GM19239 (cell line): ENCODE measurements at regions not wholly inside any gene's neighbourhood (a gene's known extent, or its start where the extent isn't known, plus 50 kb on each side); places are given as distances from the start of the nearest gene placed in this dataset.
"Not testable (repeated sequence)": the region's sequence is repeated elsewhere in the genome, so short reads cannot be mapped to it uniquely, and the experiment has no call there.

Experiments
- DNase-seq: peaks from one replicate; pipeline ENCODE4 v3.0.0; 2011; ENCODE audit warnings: low spot score; ENCODE audit not compliant: insufficient read length
- FAIRE-seq: peaks from 2 replicates; lab custom pipeline; 2011; peaks lifted over from hg19 to GRCh38; lab: Jason Lieb, UNC

GRCh38 chr12:90245391-90245790 is 536.8 kb upstream of the ATP2B1 start:
- FAIRE-seq: no peak
- DNase-seq: no peak

- FAIRE-seq (no peak), DNase-seq (no peak)
Observed at GRCh38 chr12:90244232-90244631, 535.6 kb upstream of the ATP2B1 start.

GRCh38 chr12:90243211-90243610 is 534.6 kb upstream of the ATP2B1 start:
- DNase-seq (no peak), FAIRE-seq (no peak)

- DNase-seq: no peak
- FAIRE-seq: no peak
Observed at GRCh38 chr12:90239732-90240260, 531.2 kb upstream of the ATP2B1 start.

GRCh38 chr12:90238663-90239271 is 530.1 kb upstream of the ATP2B1 start:
- DNase-seq: no peak
- no peak for FAIRE-seq

GRCh38 chr12:90237841-90238240 is 529.2 kb upstream of the ATP2B1 start:
- FAIRE-seq: no peak
- DNase-seq: no peak

GRCh38 chr12:90235642-90236041 is 527.0 kb upstream of the ATP2B1 start:
- FAIRE-seq: no peak
- DNase-seq: no peak

GRCh38 chr12:90234472-90234871 is 525.8 kb upstream of the ATP2B1 start:
- no peak for DNase-seq

GRCh38 chr12:90233168-90234100 is 524.8 kb upstream of the ATP2B1 start:
- no peak for DNase-seq
- no peak for FAIRE-seq

More at GRCh38 chr12:90234472-90234871, 525.8 kb upstream of the ATP2B1 start:
- no peak for FAIRE-seq

GRCh38 chr12:90229407-90230170 is 521.0 kb upstream of the ATP2B1 start:
- FAIRE-seq: no peak

GRCh38 chr12:90226211-90226610 is 517.6 kb upstream of the ATP2B1 start:
- no peak for FAIRE-seq
- no peak for DNase-seq

More at GRCh38 chr12:90229407-90230170, 521.0 kb upstream of the ATP2B1 start:
- DNase-seq: no peak

- no peak for FAIRE-seq
- DNase-seq: no peak
Observed at GRCh38 chr12:90216815-90217214, 508.2 kb upstream of the ATP2B1 start.

- FAIRE-seq (no peak), DNase-seq (no peak)
Observed at GRCh38 chr12:90216020-90216552, 507.4 kb upstream of the ATP2B1 start.

GRCh38 chr12:90211017-90211416 is 502.4 kb upstream of the ATP2B1 start:
- DNase-seq (no peak), FAIRE-seq (no peak)

GRCh38 chr12:90209029-90209428 is 500.4 kb upstream of the ATP2B1 start:
- FAIRE-seq: no peak
- no peak for DNase-seq

GRCh38 chr12:90208379-90208778 is 499.7 kb upstream of the ATP2B1 start:
- not testable (repeated sequence) for DNase-seq, FAIRE-seq

- DNase-seq (no peak), FAIRE-seq (no peak)
Observed at GRCh38 chr12:90207799-90208198, 499.2 kb upstream of the ATP2B1 start.

- FAIRE-seq (no peak), DNase-seq (no peak)
Observed at GRCh38 chr12:90205165-90205564, 496.5 kb upstream of the ATP2B1 start.

- FAIRE-seq: no peak
- DNase-seq: no peak
Observed at GRCh38 chr12:90203556-90203955, 494.9 kb upstream of the ATP2B1 start.

- DNase-seq (no peak), FAIRE-seq (no peak)
Observed at GRCh38 chr12:90199006-90199405, 490.4 kb upstream of the ATP2B1 start.
